GM12891 (cell line): ENCODE measurements at regions not wholly inside any gene's neighbourhood (a gene's known extent, or its start where the extent isn't known, plus 50 kb on each side); places are given as distances from the start of the nearest gene placed in this dataset.

Source experiments
- POLR2A ChIP-seq: IDR thresholded peaks from 2 replicates; pipeline ENCODE4 v1.6.1; 2011; ENCODE audit warnings: low read depth, low read length, control low read depth
- POLR2AphosphoS5 ChIP-seq: IDR thresholded peaks from 2 replicates; pipeline ENCODE4 v1.6.1; 2011; ENCODE audit warnings: low read depth, low read length, control low read depth
- TAF1 ChIP-seq: IDR thresholded peaks from 2 replicates; pipeline ENCODE4 v1.6.1; 2011; ENCODE audit warnings: low read depth, low read length, control low read depth

GRCh38 chr6:85068221-85068620 is 303.8 kb upstream of the TBX18 start:
- TF ChIP-seq POLR2A: no peak
- TF ChIP-seq POLR2AphosphoS5: no peak
- no peak for TF ChIP-seq TAF1
